Activated CD8-positive, alpha-beta T cell treated with anti-CD3 and anti-CD28 coated beads for 36 hours (primary cell): ENCODE measurements at regions not wholly inside any gene's neighbourhood (a gene's known extent, or its start where the extent isn't known, plus 50 kb on each side); places are given as distances from the start of the nearest gene placed in this dataset.

Source experiments
- ATAC-seq: fragments of 200-7000 bp; cut with Tn5 transposase; one replicate; pipeline ENCODE4 v1.10.0; 2021; ENCODE audit warnings: mild to moderate bottlenecking, moderate library complexity
- CTCF ChIA-PET: fragments of 350-600 bp; sonication (Branson Sonifier 250); formaldehyde crosslinking; loops from one replicate; lab custom pipeline; 2021; ENCODE audit warnings: antibody characterized with exemption; lab: Charles Lee
- POLR2A ChIA-PET: fragments of 350-600 bp; sonication (Branson Sonifier 250); formaldehyde crosslinking; loops from one replicate; lab custom pipeline; 2021; ENCODE audit warnings: antibody characterized with exemption; lab: Charles Lee
- DNase-seq: peaks from one replicate; pipeline ENCODE4 v3.0.0-alpha.2; 2020
- H3K27ac Mint-ChIP-seq: one replicate; pipeline ENCODE4 v1.8.0; 2021; ENCODE audit warnings: mild to moderate bottlenecking, mixed read lengths
- H3K27me3 Mint-ChIP-seq: one replicate; pipeline ENCODE4 v1.8.0; 2021; ENCODE audit warnings: mixed read lengths
- H3K36me3 Mint-ChIP-seq: one replicate; pipeline ENCODE4 v1.8.0; 2021; ENCODE audit warnings: low read depth, mixed read lengths
- H3K4me1 Mint-ChIP-seq: one replicate; pipeline ENCODE4 v1.8.0; 2021; ENCODE audit warnings: low read depth, mixed read lengths
- H3K4me3 Mint-ChIP-seq: one replicate; pipeline ENCODE4 v1.8.0; 2021; ENCODE audit warnings: mild to moderate bottlenecking, moderate library complexity, mixed read lengths
- H3K9me3 Mint-ChIP-seq: one replicate; pipeline ENCODE4 v1.8.0; 2021; ENCODE audit warnings: mixed read lengths
- intact Hi-C: fragments of 100-400 bp; cut with micrococcal nuclease; formaldehyde crosslinking; loops from one replicate; pipeline ENCODE4 v1.10.0; 2022
- TF ChIP-seq, protein P1 (sequence below): fragments of 200-600 bp; IDR thresholded peaks from one replicate; pipeline ENCODE4 v1.8.0; 2022; ENCODE audit warnings: antibody characterized with exemption, mild to moderate bottlenecking

- H3K9me3 Mint-ChIP-seq = no peaks in the 10 kb centered on the region
- POLR2A ChIA-PET = no interaction called here
- intact Hi-C loops = no loop called here
- H3K4me1 Mint-ChIP-seq = no peaks in the 10 kb centered on the region
- no peaks in the 10 kb centered on the region for H3K36me3 Mint-ChIP-seq
- H3K27ac Mint-ChIP-seq = no peak overlapping the region
- TF ChIP-seq, protein P1, sequence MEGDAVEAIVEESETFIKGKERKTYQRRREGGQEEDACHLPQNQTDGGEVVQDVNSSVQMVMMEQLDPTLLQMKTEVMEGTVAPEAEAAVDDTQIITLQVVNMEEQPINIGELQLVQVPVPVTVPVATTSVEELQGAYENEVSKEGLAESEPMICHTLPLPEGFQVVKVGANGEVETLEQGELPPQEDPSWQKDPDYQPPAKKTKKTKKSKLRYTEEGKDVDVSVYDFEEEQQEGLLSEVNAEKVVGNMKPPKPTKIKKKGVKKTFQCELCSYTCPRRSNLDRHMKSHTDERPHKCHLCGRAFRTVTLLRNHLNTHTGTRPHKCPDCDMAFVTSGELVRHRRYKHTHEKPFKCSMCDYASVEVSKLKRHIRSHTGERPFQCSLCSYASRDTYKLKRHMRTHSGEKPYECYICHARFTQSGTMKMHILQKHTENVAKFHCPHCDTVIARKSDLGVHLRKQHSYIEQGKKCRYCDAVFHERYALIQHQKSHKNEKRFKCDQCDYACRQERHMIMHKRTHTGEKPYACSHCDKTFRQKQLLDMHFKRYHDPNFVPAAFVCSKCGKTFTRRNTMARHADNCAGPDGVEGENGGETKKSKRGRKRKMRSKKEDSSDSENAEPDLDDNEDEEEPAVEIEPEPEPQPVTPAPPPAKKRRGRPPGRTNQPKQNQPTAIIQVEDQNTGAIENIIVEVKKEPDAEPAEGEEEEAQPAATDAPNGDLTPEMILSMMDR = no peak
- H3K27me3 Mint-ChIP-seq = no peaks in the 10 kb centered on the region
- DNase-seq (no peak), ATAC-seq (no peak)
- CTCF ChIA-PET = no interaction called here
- H3K4me3 Mint-ChIP-seq = no peak overlapping the region
Measured at GRCh38 chr11:116221351-116221750, 551.4 kb downstream of the BUD13 start.

GRCh38 chr11:116219171-116219635 is 553.6 kb downstream of the BUD13 start:
- Mint-ChIP-seq H3K27me3 (no peaks in the 10 kb centered on the region), H3K27ac (no peak overlapping the region)

GRCh38 chr11:116217441-116217840 is 555.3 kb downstream of the BUD13 start:
- intact Hi-C loops = no loop called here
- TF ChIP-seq, protein P1 = no peak
- Mint-ChIP-seq H3K9me3 (no peaks in the 10 kb centered on the region), H3K36me3 (no peaks in the 10 kb centered on the region), H3K27me3 (no peaks in the 10 kb centered on the region), H3K4me3 (no peak overlapping the region), H3K4me1 (no peaks in the 10 kb centered on the region), H3K27ac (no peak overlapping the region)
- ChIA-PET CTCF (interaction anchor here (0.5 to 2.1 kb wide), 3 partner anchors 9 to 552 kb away, joined by 3 to 6 read pairs (median 6); no protein-coding TSS in a partner anchor), POLR2A (no interaction called here)
- DNase-seq (no peak), ATAC-seq (no peak)

More at GRCh38 chr11:116219171-116219635, 553.6 kb downstream of the BUD13 start:
- intact Hi-C loops = no loop called here
- no peak for DNase-seq
- Mint-ChIP-seq H3K36me3 (no peaks in the 10 kb centered on the region), H3K9me3 (no peaks in the 10 kb centered on the region), H3K4me1 (no peaks in the 10 kb centered on the region), H3K4me3 (no peak overlapping the region)
- POLR2A ChIA-PET = no interaction called here
- CTCF ChIA-PET = no interaction called here
- ATAC-seq = no peak
- TF ChIP-seq, protein P1 = no peak

DNA sequence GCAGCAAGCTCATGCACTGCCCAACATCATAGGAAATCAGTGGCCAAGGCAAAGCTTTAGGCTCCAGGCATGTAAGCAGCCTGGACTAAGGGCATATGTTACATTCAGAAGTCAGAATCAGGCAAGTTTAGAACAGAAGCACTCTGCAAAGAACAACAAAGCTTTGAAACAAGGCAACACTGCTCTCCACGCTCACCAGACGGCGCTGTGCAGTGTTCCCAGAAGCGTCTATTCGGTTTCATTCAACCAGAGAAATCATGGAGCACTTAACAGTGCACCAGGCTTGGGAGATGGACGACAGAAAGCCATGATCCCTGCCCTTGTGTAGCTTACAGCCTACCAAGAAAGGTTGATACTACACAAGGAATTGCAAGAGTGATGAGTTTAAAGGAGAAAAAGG is 555.8 kb downstream of the BUD13 start:
- Mint-ChIP-seq H3K36me3 (no peaks in the 10 kb centered on the region), H3K9me3 (no peaks in the 10 kb centered on the region), H3K27ac (no peak overlapping the region), H3K27me3 (no peaks in the 10 kb centered on the region), H3K4me1 (no peaks in the 10 kb centered on the region), H3K4me3 (no peak overlapping the region)
- intact Hi-C loops = no loop called here
- ATAC-seq (no peak), DNase-seq (peak; percentile 10)
- TF ChIP-seq, protein P1 = peak; percentile 16
- POLR2A ChIA-PET = no interaction called here
- CTCF ChIA-PET = interaction anchor here (0.5 to 2.1 kb wide), 3 partner anchors 9 to 552 kb away, joined by 3 to 6 read pairs (median 6); no protein-coding TSS in a partner anchor

DNA sequence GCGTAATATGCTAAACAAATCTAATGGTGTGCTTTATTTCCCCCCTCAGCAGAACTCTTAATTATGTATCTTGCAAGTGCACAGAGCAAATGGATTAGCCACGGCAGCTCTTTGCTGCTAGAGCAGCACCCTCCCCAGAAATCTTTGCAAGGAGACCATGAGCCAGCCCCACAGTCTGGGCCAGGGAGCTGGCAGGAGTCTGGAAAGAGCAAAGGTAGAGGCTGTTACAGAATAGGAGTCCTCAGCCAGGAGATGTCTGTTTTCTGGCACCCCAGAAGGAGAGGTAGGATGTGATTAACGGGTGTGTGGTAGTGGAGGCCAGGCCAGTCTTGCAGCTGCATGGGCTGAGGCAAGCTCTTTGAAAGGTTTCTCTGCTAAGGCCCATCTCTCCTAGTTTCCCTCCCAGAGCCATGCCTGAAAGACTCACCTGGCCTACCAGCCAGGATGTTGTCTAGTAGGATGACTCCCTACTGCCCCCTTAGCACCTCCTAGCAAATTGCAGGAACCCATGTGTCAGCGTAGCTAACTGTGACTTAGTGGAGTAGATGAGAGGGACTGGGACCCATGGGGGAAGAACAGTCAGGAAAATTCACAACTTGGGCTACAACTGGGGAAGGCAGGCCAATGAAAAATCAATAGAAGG is 557.2 kb downstream of the BUD13 start:
- TF ChIP-seq, protein P1 = peak; percentile 9
- no peaks in the 10 kb centered on the region for H3K9me3 Mint-ChIP-seq
- peaks cover 4% of the 10 kb centered on the region for H3K27me3 Mint-ChIP-seq
- no peak overlapping the region for H3K27ac Mint-ChIP-seq
- no peak overlapping the region for H3K4me3 Mint-ChIP-seq
- intact Hi-C loops = no loop called here
- no peaks in the 10 kb centered on the region for H3K36me3 Mint-ChIP-seq
- ChIA-PET POLR2A (no interaction called here), CTCF (interaction anchor here (2.1 kb wide), 1 partner anchor 11 kb away, joined by 6 read pairs; no protein-coding TSS in a partner anchor)
- ATAC-seq (no peak), DNase-seq (no peak)
- H3K4me1 Mint-ChIP-seq = no peaks in the 10 kb centered on the region
